HepG2 (cell line): ENCODE measurements at regions not wholly inside any gene's neighbourhood (a gene's known extent, or its start where the extent isn't known, plus 50 kb on each side); places are given as distances from the start of the nearest gene placed in this dataset.

ENCODE experiments used
- ASH2L ChIP-seq: fragments of 300-600, 200-600 bp; sonication (generic); IDR thresholded peaks from 2 replicates; pipeline ENCODE4 v1.7.0; 2017; ENCODE audit warnings: low read depth, mild to moderate bottlenecking, moderate library complexity, mixed read lengths, low read length; ENCODE audit not compliant: insufficient read length
- ATF5 ChIP-seq: sonication (generic); formaldehyde crosslinking; IDR thresholded peaks from 2 replicates; pipeline ENCODE4 v1.4.0; 2020; ENCODE audit warnings: mild to moderate bottlenecking, low read depth, missing genetic modification reagents
- CENPBD1 ChIP-seq: sonication (generic); formaldehyde crosslinking; IDR thresholded peaks from 2 replicates; pipeline ENCODE4 v1.8.0; 2022; ENCODE audit warnings: missing genetic modification reagents, low read depth, mild to moderate bottlenecking, borderline replicate concordance
- CENPX ChIP-seq: sonication (generic); formaldehyde crosslinking; IDR thresholded peaks from 2 replicates; pipeline ENCODE4 v1.9.0; 2021; ENCODE audit warnings: mild to moderate bottlenecking, missing genetic modification reagents, moderate library complexity
- ELF3 ChIP-seq: IDR thresholded peaks from 2 replicates; pipeline ENCODE4 v1.6.1; 2016; ENCODE audit warnings: missing genetic modification reagents, missing compliant biosample characterization
- GABPA ChIP-seq, 2 experiments: IDR thresholded peaks; 2 replicates each; pipeline ENCODE4 v1.6.1; 2011 to 2016; ENCODE audit warnings: low read depth in 2 of 2, low read length in 1 of 2, missing biosample characterization in 1 of 2, missing genetic modification characterization in 1 of 2
- HES4 ChIP-seq: sonication (generic); formaldehyde crosslinking; IDR thresholded peaks from 2 replicates; pipeline ENCODE4 v1.9.0; 2021; ENCODE audit warnings: mild to moderate bottlenecking, missing genetic modification reagents, borderline replicate concordance
- IKZF4 ChIP-seq: sonication (generic); formaldehyde crosslinking; IDR thresholded peaks from 2 replicates; pipeline ENCODE4 v1.5.1; 2020; ENCODE audit warnings: borderline replicate concordance, mild to moderate bottlenecking, low read depth, missing genetic modification reagents; ENCODE audit errors: not compliant biosample characterization
- MAFF ChIP-seq: IDR thresholded peaks from 2 replicates; pipeline ENCODE4 v1.6.1; 2011; ENCODE audit warnings: low read depth, low read length, improper control_type of control experiment
- MTF2 ChIP-seq: sonication (generic); formaldehyde crosslinking; IDR thresholded peaks from 2 replicates; pipeline ENCODE4 v1.5.0; 2020; ENCODE audit warnings: missing genetic modification reagents, borderline replicate concordance
- MYNN ChIP-seq: sonication (generic); formaldehyde crosslinking; IDR thresholded peaks from 2 replicates; pipeline ENCODE4 v1.4.0; 2020; ENCODE audit warnings: mild to moderate bottlenecking, low read depth, missing genetic modification reagents
- SP2 ChIP-seq: sonication (generic); formaldehyde crosslinking; IDR thresholded peaks from 2 replicates; pipeline ENCODE4 v1.5.1; 2020; ENCODE audit warnings: mild to moderate bottlenecking, missing genetic modification reagents
- SPEN ChIP-seq: sonication (generic); formaldehyde crosslinking; IDR thresholded peaks from 2 replicates; pipeline ENCODE4 v1.5.1; 2020; ENCODE audit warnings: low read depth, mild to moderate bottlenecking, missing genetic modification reagents
- STAT5B ChIP-seq: sonication (generic); formaldehyde crosslinking; IDR thresholded peaks from 2 replicates; pipeline ENCODE4 v1.4.0; 2020; ENCODE audit warnings: missing genetic modification reagents
- ZBTB14 ChIP-seq: sonication (generic); formaldehyde crosslinking; IDR thresholded peaks from 2 replicates; pipeline ENCODE4 v1.4.0; 2020; ENCODE audit warnings: missing genetic modification reagents
- ZHX1 ChIP-seq: sonication (generic); formaldehyde crosslinking; IDR thresholded peaks from 2 replicates; pipeline ENCODE4 v1.8.1; 2022; ENCODE audit warnings: low read depth, mild to moderate bottlenecking, missing genetic modification reagents
- ZNF10 ChIP-seq: sonication (generic); formaldehyde crosslinking; IDR thresholded peaks from 2 replicates; pipeline ENCODE4 v1.4.0; 2020; ENCODE audit warnings: mild to moderate bottlenecking, low read depth, missing genetic modification reagents, borderline replicate concordance
- ZNF121 ChIP-seq: sonication (generic); formaldehyde crosslinking; IDR thresholded peaks from 2 replicates; pipeline ENCODE4 v1.5.0; 2020; ENCODE audit warnings: mild to moderate bottlenecking, missing genetic modification reagents
- ZNF180 ChIP-seq: sonication (generic); formaldehyde crosslinking; IDR thresholded peaks from 2 replicates; pipeline ENCODE4 v1.4.0; 2020; ENCODE audit warnings: low read depth, missing genetic modification reagents, borderline replicate concordance
- ZNF224 ChIP-seq: sonication (generic); formaldehyde crosslinking; IDR thresholded peaks from 2 replicates; pipeline ENCODE4 v1.5.0; 2020; ENCODE audit warnings: mild to moderate bottlenecking, missing genetic modification reagents
- ZNF33A ChIP-seq: sonication (generic); formaldehyde crosslinking; IDR thresholded peaks from 2 replicates; pipeline ENCODE4 v1.5.1; 2020; ENCODE audit warnings: missing genetic modification reagents, mild to moderate bottlenecking, moderate library complexity, borderline replicate concordance
- ZNF451 ChIP-seq: sonication (generic); formaldehyde crosslinking; IDR thresholded peaks from 2 replicates; pipeline ENCODE4 v1.5.0; 2020; ENCODE audit warnings: mild to moderate bottlenecking, missing genetic modification reagents
- ZNF747 ChIP-seq: sonication (generic); formaldehyde crosslinking; IDR thresholded peaks from 2 replicates; pipeline ENCODE4 v1.8.1; 2023; ENCODE audit warnings: missing genetic modification reagents, mild to moderate bottlenecking, borderline replicate concordance
- ZNF816 ChIP-seq: sonication (generic); formaldehyde crosslinking; IDR thresholded peaks from 2 replicates; pipeline ENCODE4 v1.8.0; 2022; ENCODE audit warnings: missing genetic modification reagents, mild to moderate bottlenecking, borderline replicate concordance

- TF ChIP-seq GABPA (IDR thresholded peaks at IDR 0.05; ENCODE audit: low read depth, low read length) (peak; percentile 19; the same call in 1 of the 2 replicates), GABPA (CRISPR knock-in tag; IDR thresholded peaks at IDR 0.05; ENCODE audit: low read depth) (peak; percentile 87), MTF2 (CRISPR knock-in tag) (no peak; the same call in 1 of the 2 replicates), MYNN (CRISPR knock-in tag) (0 out of 2 replicates have a peak, but pooled peaks have one; percentile 74), HES4 (peak; percentile 80; the same call in 1 of the 2 replicates), ZNF10 (CRISPR knock-in tag) (no peak), CENPX (CRISPR knock-in tag) (no peak), ZNF180 (CRISPR knock-in tag) (no peak), ELF3 (peak; percentile 100), ZHX1 (peak; percentile 95), IKZF4 (CRISPR knock-in tag) (no peak), STAT5B (CRISPR knock-in tag) (peak; percentile 40; the same call in 1 of the 2 replicates), ZNF121 (CRISPR knock-in tag) (peak; percentile 82), ZNF33A (peak; percentile 16; the same call in 1 of the 2 replicates), SPEN (CRISPR knock-in tag) (peak; percentile 67), ASH2L (peak; percentile 82), ATF5 (peak; percentile 94; the same call in 1 of the 2 replicates), SP2 (CRISPR knock-in tag) (no peak), CENPBD1 (CRISPR knock-in tag) (no peak), ZNF747 (CRISPR knock-in tag) (peak; percentile 99), MAFF (peak; percentile 79), ZBTB14 (CRISPR knock-in tag) (no peak), ZNF451 (CRISPR knock-in tag) (peak; percentile 77; the same call in 1 of the 2 replicates), ZNF816 (CRISPR knock-in tag) (peak; percentile 99), ZNF224 (CRISPR knock-in tag) (no peak)
Measured at GRCh38 chr16:14364386-14365199, 265.5 kb downstream of the PARN start (continued).
